HG03045 (cell line): ENCODE measurements at regions not wholly inside any gene's neighbourhood (a gene's known extent, or its start where the extent isn't known, plus 50 kb on each side); places are given as distances from the start of the nearest gene placed in this dataset.
A peak's percentile ranks its signal among the peaks of the same experiment; 100 is the strongest.

Experiments
- ATAC-seq: cut with Tn5 transposase; IDR thresholded peaks from one replicate; pipeline ENCODE4 v1.9.1; 2021; ENCODE audit warnings: mild to moderate bottlenecking, moderate library complexity; ENCODE audit not compliant: unreplicated experiment

DNA sequence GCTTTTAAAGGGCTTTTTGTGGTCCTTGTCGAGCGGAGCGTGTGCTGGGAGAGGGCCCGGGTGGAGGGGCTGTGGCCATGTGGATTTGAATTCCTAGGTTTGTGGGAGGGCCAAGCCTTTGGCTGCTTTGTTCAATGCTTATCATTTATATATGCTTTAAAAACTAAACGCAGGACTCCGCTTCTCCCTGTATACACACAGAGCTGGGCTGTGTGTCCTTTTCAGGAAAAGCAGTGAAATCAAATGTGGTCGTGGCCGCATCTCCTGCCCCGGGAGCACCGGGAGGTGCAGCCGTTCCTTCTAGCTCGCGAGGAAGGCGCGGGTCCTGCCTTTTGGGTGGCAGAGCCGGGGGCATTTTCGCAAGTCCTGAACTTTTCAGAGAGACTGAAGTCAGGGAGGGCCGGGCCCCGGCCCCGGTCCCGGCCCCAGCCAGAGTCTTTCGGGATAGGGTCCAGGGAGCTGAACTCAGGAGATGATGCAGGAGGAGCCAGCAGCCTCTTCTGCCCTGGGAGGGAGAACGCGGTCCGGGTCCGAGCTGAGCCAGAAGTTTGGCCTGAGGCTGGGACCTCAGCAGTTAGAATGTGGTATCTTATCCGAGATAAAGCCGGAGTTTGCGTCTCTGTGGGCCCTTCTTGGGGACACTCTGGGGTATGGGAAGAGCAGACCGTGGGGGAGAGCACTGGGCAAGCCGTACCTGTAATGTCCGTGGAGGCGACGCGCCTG is 158.8 kb downstream of the C9orf152 start:
- peak; percentile 21 for ATAC-seq

GRCh38 chr9:110049699-110050450 is 158.1 kb downstream of the C9orf152 start:
- ATAC-seq = peak; percentile 31

GRCh38 chr9:110050925-110051355 is 157.0 kb downstream of the C9orf152 start:
- ATAC-seq = peak; percentile 37

GRCh38 chr9:110056062-110056461 is 151.9 kb downstream of the C9orf152 start:
- ATAC-seq = no peak

DNA sequence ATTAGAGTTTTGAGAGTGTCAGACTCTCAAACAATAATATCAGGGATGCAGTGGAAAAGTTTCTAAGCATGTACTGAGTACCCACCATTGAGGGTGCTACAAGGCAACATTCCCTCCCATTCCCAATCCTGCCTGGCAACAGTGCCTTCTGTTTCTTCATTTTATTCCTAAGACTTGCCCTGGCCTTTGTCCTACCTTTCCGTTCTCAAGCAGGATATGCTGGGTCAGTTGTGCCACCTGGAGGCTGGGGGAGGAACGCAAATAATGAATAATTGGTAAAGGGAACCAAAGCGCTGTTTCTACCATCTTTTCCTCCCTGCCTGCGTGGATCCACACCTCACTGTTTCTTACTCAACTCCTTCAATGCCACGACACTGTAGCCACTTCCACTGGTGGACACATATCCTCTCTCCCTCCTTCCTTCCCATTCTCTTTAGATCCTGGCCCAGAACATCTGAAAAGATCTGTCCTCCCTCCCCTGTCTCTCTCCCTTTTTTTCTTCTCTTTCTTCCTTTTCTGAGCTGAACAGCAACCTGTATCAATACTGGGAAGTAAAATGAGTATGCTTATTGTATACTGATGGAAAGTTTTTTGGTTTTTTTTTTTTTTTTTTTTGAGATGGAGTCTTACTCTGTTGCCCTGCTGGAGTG is 149.5 kb downstream of the C9orf152 start:
- no peak for ATAC-seq

- ATAC-seq = no peak
Observed at GRCh38 chr9:110059461-110059860, 148.5 kb downstream of the C9orf152 start.

- no peak for ATAC-seq
Observed at GRCh38 chr9:110064803-110065202, 143.2 kb downstream of the C9orf152 start.

GRCh38 chr9:110065532-110065931 is 142.4 kb downstream of the C9orf152 start:
- ATAC-seq = no peak

GRCh38 chr9:110066929-110067716 is 140.8 kb downstream of the C9orf152 start:
- ATAC-seq = no peak

DNA sequence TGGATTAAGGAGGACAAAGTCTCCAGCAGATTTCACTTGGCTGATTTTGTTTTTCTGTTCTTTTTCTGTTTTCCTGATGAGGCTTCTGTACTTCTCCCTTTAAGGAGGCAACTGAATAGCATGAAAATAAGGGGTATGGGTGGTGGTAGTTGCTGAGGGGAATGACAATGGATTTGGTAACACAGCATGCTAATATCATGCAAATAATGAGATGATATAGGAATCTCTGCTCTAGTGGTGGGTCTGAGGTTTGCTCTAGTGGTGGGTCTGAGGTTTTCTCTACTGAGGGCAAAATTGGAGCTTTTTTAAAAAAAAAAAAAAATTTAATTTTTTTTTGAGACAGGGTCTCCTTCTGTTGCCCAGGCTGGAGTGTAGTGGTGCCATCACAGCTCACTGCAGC is 139.7 kb downstream of the C9orf152 start:
- no peak for ATAC-seq

DNA sequence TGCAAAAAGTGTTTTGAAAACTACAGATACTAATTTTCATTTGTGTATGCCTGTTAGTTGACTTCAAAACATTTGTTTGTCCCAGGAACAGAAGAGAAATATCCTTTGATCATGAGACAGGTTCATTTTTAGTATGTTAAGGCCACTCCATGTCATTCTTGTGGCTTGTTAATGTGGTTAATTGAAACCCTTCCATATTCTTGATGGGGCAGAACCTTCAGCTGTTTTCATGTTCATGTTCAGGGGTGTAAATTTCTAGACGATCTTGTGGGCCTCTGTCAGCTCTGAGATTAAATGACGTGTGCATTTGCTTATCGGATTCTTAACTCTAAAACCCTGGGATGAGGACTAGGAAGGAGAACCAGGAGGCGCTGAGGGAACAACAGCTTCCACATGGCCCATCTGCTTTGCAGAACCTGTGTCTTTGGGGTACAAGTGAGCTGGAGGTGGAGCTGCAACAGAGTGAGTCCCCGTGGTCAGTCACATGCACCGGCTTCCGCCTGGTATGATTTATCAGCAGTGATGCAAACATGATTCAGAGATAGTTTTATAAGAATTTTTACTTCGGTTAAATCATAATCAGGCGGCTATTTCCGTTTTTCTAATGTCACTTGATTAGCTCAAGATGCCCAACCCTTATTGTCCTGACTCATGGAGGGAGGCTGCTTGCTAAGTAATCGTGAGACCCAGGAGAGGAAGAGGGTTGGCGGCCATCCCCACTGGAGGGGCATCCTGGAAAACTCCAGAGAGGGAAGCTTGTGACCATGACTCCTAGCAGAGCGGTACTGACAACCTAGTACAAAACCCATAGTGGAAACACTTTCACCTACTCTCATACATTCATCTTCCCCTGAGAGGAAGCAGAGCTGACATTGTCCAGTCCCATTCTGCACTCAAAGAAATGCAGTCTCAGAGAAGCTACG is 138.4 kb downstream of the C9orf152 start:
- ATAC-seq = no peak

- no peak for ATAC-seq
Observed at GRCh38 chr9:110072597-110073355, 135.2 kb downstream of the C9orf152 start.

DNA sequence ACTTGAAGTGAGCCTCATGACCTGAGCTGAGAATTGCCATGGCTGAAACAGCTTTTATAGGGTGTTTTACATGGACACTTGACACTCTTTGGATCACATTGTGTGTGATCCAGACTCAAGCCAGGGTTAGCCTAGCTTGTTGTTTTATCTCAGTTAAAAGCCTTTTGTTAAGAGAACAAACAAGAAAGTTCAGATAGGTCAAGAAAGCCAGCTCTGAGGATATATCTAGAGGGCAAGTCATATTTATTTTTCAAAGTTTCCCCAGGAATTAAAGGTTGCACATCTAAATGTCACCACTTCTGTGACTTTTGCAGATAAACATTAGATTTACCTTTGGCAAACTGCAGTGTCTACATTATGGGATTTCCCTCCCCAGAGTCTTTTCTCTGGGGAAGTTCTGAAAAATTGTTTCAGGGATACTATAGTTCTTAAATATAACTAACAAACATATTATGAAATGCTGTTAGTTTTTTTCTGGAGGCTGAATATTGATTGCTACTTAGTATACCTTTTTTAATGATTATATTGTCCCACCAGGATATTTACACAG is 134.5 kb downstream of the C9orf152 start:
- ATAC-seq = no peak

- ATAC-seq = no peak
Observed at GRCh38 chr9:110076894-110077725, 130.8 kb downstream of the C9orf152 start.

- no peak for ATAC-seq
Observed at GRCh38 chr9:110077925-110078324, 130.0 kb downstream of the C9orf152 start.

- ATAC-seq = no peak
Observed at GRCh38 chr9:110078604-110079003, 129.4 kb downstream of the C9orf152 start.

GRCh38 chr9:110081395-110081794 is 126.6 kb downstream of the C9orf152 start:
- no peak for ATAC-seq

DNA sequence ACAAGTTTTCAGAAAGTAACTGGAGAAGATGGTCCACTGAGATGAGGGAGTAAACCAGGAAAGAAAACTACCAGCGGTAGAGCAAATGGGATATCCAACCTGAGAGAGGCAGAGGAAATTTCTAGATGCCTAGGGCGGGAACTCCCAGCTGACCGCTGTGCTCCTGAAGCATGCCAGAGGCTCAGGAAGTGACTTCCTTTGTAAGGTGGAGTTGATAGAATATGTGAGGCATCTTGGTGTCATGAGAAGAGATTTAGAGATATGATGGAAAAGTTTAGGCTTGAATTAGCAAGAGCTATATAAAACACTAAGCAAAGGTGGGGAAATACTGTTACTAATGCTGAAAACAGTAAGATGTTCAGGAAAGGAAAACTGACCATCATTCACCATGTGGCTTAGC is 124.1 kb downstream of the C9orf152 start:
- no peak for ATAC-seq
